AG04449 (cell line): ENCODE measurements at regions not wholly inside any gene's neighbourhood (a gene's known extent, or its start where the extent isn't known, plus 50 kb on each side); places are given as distances from the start of the nearest gene placed in this dataset.

Source experiments
- CTCF ChIA-PET: fragments of 350-600 bp; formaldehyde crosslinking; extraction: SDS; loops from one replicate; lab custom pipeline; 2021; ENCODE audit warnings: antibody characterized with exemption; lab: Yijun Ruan, JAX
- POLR2A ChIA-PET: fragments of 400-600, 350-600 bp; formaldehyde crosslinking; extraction: SDS; loops from one replicate; lab custom pipeline; 2020; ENCODE audit warnings: antibody characterized with exemption, inconsistent platforms; lab: Yijun Ruan, JAX
- DNase-seq: peaks from one replicate; pipeline ENCODE4 v3.0.0-alpha.2; 2010; ENCODE audit warnings: low read depth, low spot score
- H3K4me3 ChIP-seq: 2 replicates; pipeline ENCODE4 v1.5.1; 2011; ENCODE audit warnings: low read depth, mild to moderate bottlenecking, control low read depth, low read length
- TF ChIP-seq, protein P1 (sequence below): IDR thresholded peaks from one replicate; pipeline ENCODE4 v1.5.1; 2011; ENCODE audit warnings: mild to moderate bottlenecking, moderate library complexity, low read length, control low read depth, inconsistent platforms; ENCODE audit not compliant: insufficient read depth; ENCODE audit errors: missing control alignments

- POLR2A ChIA-PET = no interaction called here
Observed at GRCh38 chr2:117118994-117119393, 695.5 kb upstream of the DDX18 start.

GRCh38 chr2:117123362-117123761 lies 691.1 kb upstream of the DDX18 start:
- DNase-seq = no peak
- TF ChIP-seq, protein P1, sequence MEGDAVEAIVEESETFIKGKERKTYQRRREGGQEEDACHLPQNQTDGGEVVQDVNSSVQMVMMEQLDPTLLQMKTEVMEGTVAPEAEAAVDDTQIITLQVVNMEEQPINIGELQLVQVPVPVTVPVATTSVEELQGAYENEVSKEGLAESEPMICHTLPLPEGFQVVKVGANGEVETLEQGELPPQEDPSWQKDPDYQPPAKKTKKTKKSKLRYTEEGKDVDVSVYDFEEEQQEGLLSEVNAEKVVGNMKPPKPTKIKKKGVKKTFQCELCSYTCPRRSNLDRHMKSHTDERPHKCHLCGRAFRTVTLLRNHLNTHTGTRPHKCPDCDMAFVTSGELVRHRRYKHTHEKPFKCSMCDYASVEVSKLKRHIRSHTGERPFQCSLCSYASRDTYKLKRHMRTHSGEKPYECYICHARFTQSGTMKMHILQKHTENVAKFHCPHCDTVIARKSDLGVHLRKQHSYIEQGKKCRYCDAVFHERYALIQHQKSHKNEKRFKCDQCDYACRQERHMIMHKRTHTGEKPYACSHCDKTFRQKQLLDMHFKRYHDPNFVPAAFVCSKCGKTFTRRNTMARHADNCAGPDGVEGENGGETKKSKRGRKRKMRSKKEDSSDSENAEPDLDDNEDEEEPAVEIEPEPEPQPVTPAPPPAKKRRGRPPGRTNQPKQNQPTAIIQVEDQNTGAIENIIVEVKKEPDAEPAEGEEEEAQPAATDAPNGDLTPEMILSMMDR = no peak
- CTCF ChIA-PET = no interaction called here
- POLR2A ChIA-PET = no interaction called here
- H3K4me3 ChIP-seq = no peak overlapping the region

More at GRCh38 chr2:117118994-117119393, 695.5 kb upstream of the DDX18 start:
- DNase-seq = no peak
- TF ChIP-seq, protein P1 = no peak
- CTCF ChIA-PET = no interaction called here
- no peak overlapping the region for H3K4me3 ChIP-seq

DNA sequence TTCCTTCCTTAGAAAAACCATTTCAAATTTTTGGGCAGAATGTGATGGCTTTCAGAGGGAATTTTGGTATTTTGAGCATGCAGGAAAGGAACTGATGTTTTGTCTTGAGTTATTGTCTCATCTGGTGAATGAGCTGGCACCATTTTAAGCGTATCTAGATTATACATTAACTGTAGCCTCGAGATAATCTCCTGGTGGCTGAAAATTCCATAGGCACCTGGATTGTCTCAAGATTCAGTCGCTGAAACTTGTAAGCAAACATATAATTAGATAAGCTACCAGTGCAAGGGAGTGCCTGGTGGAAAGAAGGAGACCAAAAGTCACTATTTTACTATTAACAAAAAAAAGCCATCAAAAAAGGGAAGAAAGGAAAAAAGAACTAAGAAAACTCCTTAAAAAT lies 687.8 kb upstream of the DDX18 start:
- CTCF ChIA-PET = no interaction called here
- H3K4me3 ChIP-seq = no peak overlapping the region
- DNase-seq = no peak
- TF ChIP-seq, protein P1 = no peak
- POLR2A ChIA-PET = no interaction called here

DNA sequence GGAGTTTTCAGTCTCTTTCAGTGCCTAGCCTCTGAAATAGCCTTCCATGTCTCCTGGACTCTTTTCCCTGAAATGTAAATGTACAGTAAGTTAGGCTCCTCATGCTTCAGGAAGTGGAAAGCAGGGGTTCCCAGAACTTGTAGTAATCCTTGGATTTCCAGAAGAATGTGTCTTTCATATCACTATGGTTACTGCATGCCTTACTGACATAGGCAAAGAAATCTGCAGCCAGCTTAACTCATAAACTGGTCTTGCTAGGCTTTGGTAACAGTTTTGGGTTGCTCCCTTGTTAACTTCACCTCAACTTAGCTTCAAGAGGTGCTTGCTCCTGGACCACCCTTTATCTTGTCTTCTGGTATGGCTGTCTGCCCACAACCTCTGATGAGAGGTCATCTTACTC lies 686.8 kb upstream of the DDX18 start:
- no peak for DNase-seq
- ChIA-PET POLR2A (no interaction called here), CTCF (no interaction called here)
- no peak overlapping the region for H3K4me3 ChIP-seq
- TF ChIP-seq, protein P1 = no peak

GRCh38 chr2:117128461-117128860 lies 686.0 kb upstream of the DDX18 start:
- no peak overlapping the region for H3K4me3 ChIP-seq
- no peak for DNase-seq
- POLR2A ChIA-PET = no interaction called here
- CTCF ChIA-PET = no interaction called here
- TF ChIP-seq, protein P1 = no peak

DNA sequence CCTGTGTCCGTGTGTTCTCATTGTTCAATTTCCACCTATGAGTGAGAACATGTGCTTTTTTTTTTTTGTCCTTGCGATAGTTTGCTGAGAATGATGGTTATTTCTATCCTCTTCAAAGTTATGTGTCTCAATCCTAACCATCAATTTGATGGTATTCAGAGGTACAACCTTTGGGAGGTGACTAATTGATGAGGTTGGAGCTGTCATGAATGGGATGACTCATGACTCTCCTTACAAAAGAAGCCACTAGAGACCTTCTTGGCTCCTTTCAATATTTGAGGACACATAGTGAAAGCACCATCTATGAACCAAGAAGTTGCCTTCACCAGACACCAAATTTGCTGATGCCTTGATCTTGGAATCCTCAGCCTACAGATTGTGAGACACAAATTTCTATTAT lies 677.1 kb upstream of the DDX18 start:
- no peak overlapping the region for H3K4me3 ChIP-seq
- POLR2A ChIA-PET = no interaction called here
- DNase-seq = no peak
- CTCF ChIA-PET = no interaction called here
- TF ChIP-seq, protein P1 = no peak
